Endodermal cell (in vitro differentiated cells): ENCODE measurements at regions not wholly inside any gene's neighbourhood (a gene's known extent, or its start where the extent isn't known, plus 50 kb on each side); places are given as distances from the start of the nearest gene placed in this dataset.

Source experiments
- DNase-seq: peaks from one replicate; pipeline ENCODE4 v3.0.0-alpha.2; 2017
- H3K27ac ChIP-seq: 2 replicates; pipeline ENCODE4 v1.5.1; 2013; ENCODE audit warnings: mild to moderate bottlenecking, low read depth, low read length, moderate library complexity
- H3K27me3 ChIP-seq: 2 replicates; pipeline ENCODE4 v1.6.1; 2013; ENCODE audit warnings: mild to moderate bottlenecking, low read length, moderate library complexity; ENCODE audit not compliant: insufficient read depth, control insufficient read depth, poor library complexity, severe bottlenecking
- H3K36me3 ChIP-seq: 2 replicates; pipeline ENCODE4 v1.7.0; 2013; ENCODE audit warnings: mild to moderate bottlenecking, low read length, moderate library complexity; ENCODE audit not compliant: control insufficient read depth, insufficient read depth
- H3K4me1 ChIP-seq: one replicate; pipeline ENCODE4 v1.7.0; 2013; ENCODE audit warnings: low read length; ENCODE audit not compliant: control insufficient read depth, insufficient read depth
- H3K4me3 ChIP-seq: 2 replicates; pipeline ENCODE4 v1.5.1; 2013; ENCODE audit warnings: mild to moderate bottlenecking, low read length, moderate library complexity
- H3K9ac ChIP-seq: 2 replicates; pipeline ENCODE4 v1.6.1; 2013; ENCODE audit warnings: mild to moderate bottlenecking, low read length, moderate library complexity; ENCODE audit not compliant: poor library complexity, severe bottlenecking; ENCODE audit errors: extremely low read depth
- H3K9me3 ChIP-seq: 2 replicates; pipeline ENCODE4 v1.6.1; 2013; ENCODE audit warnings: mild to moderate bottlenecking, low read length, moderate library complexity; ENCODE audit not compliant: control insufficient read depth
- H3K27ac Mint-ChIP-seq: 2 replicates; pipeline ENCODE4 v1.8.0; 2020; ENCODE audit warnings: mixed read lengths
- H3K27me3 Mint-ChIP-seq: 2 replicates; pipeline ENCODE4 v1.8.0; 2021; ENCODE audit warnings: mild to moderate bottlenecking, mixed read lengths; ENCODE audit not compliant: insufficient read depth
- H3K36me3 Mint-ChIP-seq: 2 replicates; pipeline ENCODE4 v1.8.0; 2020; ENCODE audit warnings: low read depth, mixed read lengths
- H3K4me1 Mint-ChIP-seq: 2 replicates; pipeline ENCODE4 v1.8.0; 2020; ENCODE audit warnings: mixed read lengths
- H3K4me3 Mint-ChIP-seq: 2 replicates; pipeline ENCODE4 v1.8.0; 2020; ENCODE audit warnings: mild to moderate bottlenecking, moderate library complexity, mixed read lengths
- H3K9me3 Mint-ChIP-seq: 2 replicates; pipeline ENCODE4 v1.8.0; 2020; ENCODE audit warnings: mild to moderate bottlenecking, mixed read lengths
- WGBS, 2 experiments: methylation state at CpG; one replicate each; pipeline versions ENCODE4 v1.1.5 to v1.1.7; 2013; ENCODE audit warnings: missing lambda C conversion rate in 2 of 2, mixed read lengths in 1 of 2; ENCODE audit not compliant: insufficient coverage in 1 of 2, insufficient read length in 1 of 2; 5-methylcytosine and 5-hydroxymethylcytosine counted together
- TF ChIP-seq, protein P1 (sequence below): fragments of 200-600 bp; sonication (generic); conservative IDR thresholded peaks from 2 replicates; pipeline ENCODE4 v1.5.0; 2021; ENCODE audit warnings: antibody characterized with exemption, mild to moderate bottlenecking

DNA sequence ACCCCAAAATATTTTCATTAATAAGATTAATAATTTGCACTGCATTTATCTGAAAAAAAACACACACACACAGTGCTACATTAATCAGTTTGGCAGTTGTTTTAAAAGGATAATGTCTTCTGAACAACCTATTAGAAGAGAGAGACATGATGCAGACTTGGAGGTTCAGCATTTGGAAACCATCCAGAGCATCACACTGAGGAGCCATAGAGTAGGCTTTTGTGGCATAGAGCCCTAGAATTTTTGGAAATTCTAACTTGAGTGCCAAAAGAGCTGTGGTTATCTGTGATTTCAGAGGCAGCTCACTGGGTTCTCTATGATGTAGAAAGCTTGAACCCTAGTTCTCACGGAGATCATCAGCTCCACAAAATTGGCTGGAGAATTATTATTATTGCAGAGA, 90.2 kb downstream of the RFC3 start:
- Histone ChIP-seq H3K27me3 (no peaks in the 10 kb centered on the region), H3K9me3 (no peaks in the 10 kb centered on the region), H3K27ac (no peak overlapping the region), H3K4me1 (no peaks in the 10 kb centered on the region), H3K4me3 (no peak overlapping the region), H3K9ac (no peak overlapping the region), H3K36me3 (no peaks in the 10 kb centered on the region)
- 80 to 96% methylated on average over 1 of the region's 1 CpG for WGBS, 2 experiments
- Mint-ChIP-seq H3K9me3 (no peaks in the 10 kb centered on the region), H3K4me1 (no peaks in the 10 kb centered on the region), H3K36me3 (no peaks in the 10 kb centered on the region), H3K27me3 (no peaks in the 10 kb centered on the region), H3K27ac (no peak overlapping the region), H3K4me3 (no peak overlapping the region)
- TF ChIP-seq, protein P1, sequence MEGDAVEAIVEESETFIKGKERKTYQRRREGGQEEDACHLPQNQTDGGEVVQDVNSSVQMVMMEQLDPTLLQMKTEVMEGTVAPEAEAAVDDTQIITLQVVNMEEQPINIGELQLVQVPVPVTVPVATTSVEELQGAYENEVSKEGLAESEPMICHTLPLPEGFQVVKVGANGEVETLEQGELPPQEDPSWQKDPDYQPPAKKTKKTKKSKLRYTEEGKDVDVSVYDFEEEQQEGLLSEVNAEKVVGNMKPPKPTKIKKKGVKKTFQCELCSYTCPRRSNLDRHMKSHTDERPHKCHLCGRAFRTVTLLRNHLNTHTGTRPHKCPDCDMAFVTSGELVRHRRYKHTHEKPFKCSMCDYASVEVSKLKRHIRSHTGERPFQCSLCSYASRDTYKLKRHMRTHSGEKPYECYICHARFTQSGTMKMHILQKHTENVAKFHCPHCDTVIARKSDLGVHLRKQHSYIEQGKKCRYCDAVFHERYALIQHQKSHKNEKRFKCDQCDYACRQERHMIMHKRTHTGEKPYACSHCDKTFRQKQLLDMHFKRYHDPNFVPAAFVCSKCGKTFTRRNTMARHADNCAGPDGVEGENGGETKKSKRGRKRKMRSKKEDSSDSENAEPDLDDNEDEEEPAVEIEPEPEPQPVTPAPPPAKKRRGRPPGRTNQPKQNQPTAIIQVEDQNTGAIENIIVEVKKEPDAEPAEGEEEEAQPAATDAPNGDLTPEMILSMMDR = no peak
- DNase-seq = no peak

DNA sequence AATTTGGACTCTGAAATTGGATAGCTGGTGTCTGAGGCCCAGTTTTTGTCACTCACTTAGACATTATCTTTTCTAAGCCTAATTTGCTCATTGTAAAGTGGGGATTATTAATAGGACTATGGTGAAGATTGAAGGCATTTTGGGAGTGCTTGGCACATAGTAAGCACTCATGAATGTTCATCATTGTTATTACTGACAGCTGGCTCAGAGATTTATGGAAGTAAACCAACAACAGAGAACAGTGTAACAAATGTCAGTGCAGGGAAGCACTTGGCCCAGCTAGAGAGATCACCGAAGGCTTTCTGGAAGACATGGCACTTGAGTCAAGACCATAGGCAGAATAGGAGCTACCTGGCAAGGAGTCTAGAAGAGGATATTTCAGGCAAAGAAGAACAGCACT, 92.3 kb downstream of the RFC3 start:
- Mint-ChIP-seq H3K4me1 (no peaks in the 10 kb centered on the region), H3K27ac (no peak overlapping the region), H3K4me3 (no peak overlapping the region), H3K36me3 (no peaks in the 10 kb centered on the region), H3K9me3 (no peaks in the 10 kb centered on the region), H3K27me3 (no peaks in the 10 kb centered on the region)
- no peak for DNase-seq
- no peaks in the 10 kb centered on the region for H3K36me3 ChIP-seq
- no peaks in the 10 kb centered on the region for H3K9me3 ChIP-seq
- H3K4me1 ChIP-seq = no peaks in the 10 kb centered on the region
- TF ChIP-seq, protein P1 = no peak
- H3K9ac ChIP-seq = no peak overlapping the region
- 80 to 96% methylated on average over 1 of the region's 1 CpG for WGBS, 2 experiments
- H3K4me3 ChIP-seq = no peak overlapping the region
- H3K27me3 ChIP-seq = no peaks in the 10 kb centered on the region
- no peak overlapping the region for H3K27ac ChIP-seq

DNA sequence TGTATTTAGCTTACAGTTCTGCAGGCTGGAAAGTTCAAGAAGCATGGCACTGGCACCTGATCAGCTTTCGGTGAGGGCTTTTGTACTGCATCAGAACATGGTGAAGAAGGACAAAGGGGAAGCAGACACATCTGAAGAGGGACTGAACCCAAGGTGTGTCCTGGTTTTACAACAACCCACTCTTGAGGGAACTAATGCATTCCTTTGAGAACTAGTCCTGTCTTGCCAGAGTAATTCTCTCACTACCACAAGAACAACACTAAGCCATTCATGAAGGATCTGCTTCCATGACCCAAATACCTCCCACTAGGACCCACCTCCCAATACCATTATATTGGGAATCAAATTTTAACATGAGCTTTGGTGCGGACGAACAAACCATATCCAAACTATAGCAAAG, 93.6 kb downstream of the RFC3 start:
- Histone ChIP-seq H3K9ac (no peak overlapping the region), H3K4me1 (no peaks in the 10 kb centered on the region), H3K36me3 (no peaks in the 10 kb centered on the region), H3K4me3 (no peak overlapping the region), H3K9me3 (no peaks in the 10 kb centered on the region), H3K27ac (no peak overlapping the region), H3K27me3 (no peaks in the 10 kb centered on the region)
- H3K27ac Mint-ChIP-seq = no peak overlapping the region
- no peak for DNase-seq
- no peaks in the 10 kb centered on the region for H3K4me1 Mint-ChIP-seq
- H3K27me3 Mint-ChIP-seq = no peaks in the 10 kb centered on the region
- TF ChIP-seq, protein P1 = no peak
- H3K36me3 Mint-ChIP-seq = no peaks in the 10 kb centered on the region
- no peaks in the 10 kb centered on the region for H3K9me3 Mint-ChIP-seq
- 96 to 97% methylated on average over 3 of the region's 3 CpGs for WGBS, 2 experiments
- no peak overlapping the region for H3K4me3 Mint-ChIP-seq
